Testis (tissue), 2 donors: ENCODE measurements at regions not wholly inside any gene's neighbourhood (a gene's known extent, or its start where the extent isn't known, plus 50 kb on each side); places are given as distances from the start of the nearest gene placed in this dataset.

Source experiments
- CTCF ChIP-seq, 3 experiments: fragments of 450-650 bp in 2 of 3; fragments of 200-600 bp in 1 of 3; sonication (generic) in 1 of 3; IDR thresholded peaks; one replicate each; pipeline ENCODE4 v1.5.1; 2016 to 2019; ENCODE audit warnings: antibody characterized with exemption in 3 of 3, mild to moderate bottlenecking in 2 of 3, moderate library complexity in 1 of 3
- POLR2A ChIP-seq: fragments of 450-650 bp; IDR thresholded peaks from one replicate; pipeline ENCODE4 v1.6.1; 2017; ENCODE audit warnings: antibody characterized with exemption, mild to moderate bottlenecking, moderate library complexity

- TF ChIP-seq POLR2A: no peak
- no peak for TF ChIP-seq CTCF (IDR thresholded peaks at IDR 0.05)
Observed at GRCh38 chr4:156100651-156101050, 147.0 kb upstream of the CTSO start.
